K562 (cell line): ENCODE measurements at regions not wholly inside any gene's neighbourhood (a gene's known extent, or its start where the extent isn't known, plus 50 kb on each side); places are given as distances from the start of the nearest gene placed in this dataset.

Source experiments
- ATAC-seq: fragments of 200-7000 bp; cut with Tn5 transposase; 3 replicates; pipeline ENCODE4 v1.9.1; 2020; ENCODE audit warnings: moderate library complexity
- BruUV-seq: library from RNA; stranded (reverse); fragments of 400-500 nt; replicated peaks from 2 replicates; lab custom pipeline; 2021; lab: Mats Ljungman, UMichigan
- CTCF ChIA-PET: fragments of 300-600 bp; formaldehyde crosslinking; extraction: SDS; loops from one replicate; lab custom pipeline; 2021; ENCODE audit warnings: low intra/inter-chr PET ratio; lab: Yijun Ruan, JAX
- POLR2A ChIA-PET: fragments of 300-600, 350-650 bp; sonication (Branson Sonifier 250); formaldehyde crosslinking; extraction: SDS; loops from one replicate; lab custom pipeline; 2021; ENCODE audit warnings: antibody characterized with exemption, inconsistent platforms; lab: Yijun Ruan, JAX
- DNase-seq, 4 experiments: peaks; one replicate each; pipeline versions ENCODE4 v3.0.0 to v3.0.0-alpha.2; 2011 to 2018; ENCODE audit warnings: low spot score in 3 of 4, mixed read lengths in 3 of 4; ENCODE audit errors: extremely low read depth in 1 of 4
- FAIRE-seq: peaks from 2 replicates; lab custom pipeline; 2011; peaks lifted over from hg19 to GRCh38; lab: Jason Lieb, UNC
- H2AFZ ChIP-seq: 2 replicates; pipeline ENCODE4 v1.6.0; 2011; ENCODE audit warnings: low read depth, low read length, control low read depth, inconsistent platforms
- H3K27ac ChIP-seq: fragments of 200-600 bp; 3 replicates; pipeline ENCODE4 v1.8.0; 2011; ENCODE audit warnings: low read depth, mild to moderate bottlenecking, control low read depth, inconsistent platforms, low read length, moderate library complexity, mixed read lengths; ENCODE audit errors: extremely low read depth
- H3K27me3 ChIP-seq, 2 experiments: fragments of 300-600 bp in 1 of 2; 2 replicates in 1 of 2; 3 replicates in 1 of 2; pipeline versions ENCODE4 v1.6.0 to v1.8.0; 2011; ENCODE audit warnings: inconsistent platforms in 2 of 2, low read length in 2 of 2, mild to moderate bottlenecking in 1 of 2, mixed read lengths in 1 of 2, moderate library complexity in 1 of 2; ENCODE audit not compliant: control insufficient read depth in 2 of 2, insufficient read depth in 2 of 2
- H3K36me3 ChIP-seq: fragments of 300-600 bp; 3 replicates; pipeline ENCODE4 v1.8.0; 2011; ENCODE audit warnings: mild to moderate bottlenecking, low read length, inconsistent platforms; ENCODE audit not compliant: control insufficient read depth, insufficient read depth
- H3K4me1 ChIP-seq, 2 experiments: fragments of 200-600 bp in 1 of 2; replicated peaks in 1 of 2; 2 replicates in 1 of 2; 3 replicates in 1 of 2; pipeline versions ENCODE4 v1.5.1 to v1.8.0; 2011; ENCODE audit warnings: inconsistent platforms in 2 of 2, low read length in 2 of 2, mild to moderate bottlenecking in 1 of 2, mixed read lengths in 1 of 2, moderate library complexity in 1 of 2; ENCODE audit not compliant: control insufficient read depth in 2 of 2, insufficient read depth in 2 of 2
- H3K4me2 ChIP-seq: 2 replicates; pipeline ENCODE4 v1.6.1; 2011; ENCODE audit warnings: low read length, control low read depth, inconsistent platforms, mixed read lengths; ENCODE audit not compliant: insufficient read depth
- H3K4me3 ChIP-seq: fragments of 200-600 bp; sonication (generic), shearing (Covaris generic); 2 replicates; pipeline ENCODE4 v1.5.1; 2016; ENCODE audit warnings: control low read depth, inconsistent platforms
- H3K79me2 ChIP-seq: fragments of 200-600 bp; 3 replicates; pipeline ENCODE4 v1.8.0; 2011; ENCODE audit warnings: low read length, inconsistent platforms; ENCODE audit not compliant: control insufficient read depth, insufficient read depth
- H3K9ac ChIP-seq, 2 experiments: 2 replicates each; pipeline versions ENCODE4 v1.6.0 to v1.6.1; 2011; ENCODE audit warnings: low read depth in 2 of 2, low read length in 2 of 2, control low read depth in 1 of 2, inconsistent platforms in 1 of 2, mild to moderate bottlenecking in 1 of 2, mixed read lengths in 1 of 2; ENCODE audit not compliant: insufficient read depth in 1 of 2
- H3K9me1 ChIP-seq: one replicate; pipeline ENCODE4 v1.6.0; 2011; ENCODE audit warnings: inconsistent platforms, mild to moderate bottlenecking, low read length, moderate library complexity; ENCODE audit not compliant: control insufficient read depth, insufficient read depth
- H3K9me3 ChIP-seq: replicated peaks from 2 replicates; pipeline ENCODE4 v1.5.1; 2011; ENCODE audit warnings: low read depth, low read length, inconsistent platforms; ENCODE audit not compliant: control insufficient read depth, insufficient read depth
- H4K20me1 ChIP-seq: replicated peaks from 2 replicates; pipeline ENCODE4 v1.6.1; 2011; ENCODE audit warnings: low read length, inconsistent platforms, mixed read lengths; ENCODE audit not compliant: control insufficient read depth, insufficient read depth
- CREB3 ChIP-seq: fragments of 450-650 bp; conservative IDR thresholded peaks from 2 replicates; pipeline ENCODE4 v1.6.1; 2016; ENCODE audit warnings: missing genetic modification characterization, low read depth, mild to moderate bottlenecking, missing compliant biosample characterization, moderate library complexity
- E2F6 ChIP-seq, 2 experiments: IDR thresholded peaks; 2 replicates each; pipeline ENCODE4 v1.6.1; 2011; ENCODE audit warnings: borderline replicate concordance in 1 of 2, control low read depth in 1 of 2, low read depth in 1 of 2, low read length in 1 of 2, mild to moderate bottlenecking in 1 of 2, mixed read lengths in 1 of 2, moderate library complexity in 1 of 2; ENCODE audit not compliant: insufficient read depth in 1 of 2, insufficient read length in 1 of 2, poor library complexity in 1 of 2, severe bottlenecking in 1 of 2; ENCODE audit errors: extremely low read depth in 1 of 2
- FOSL1 ChIP-seq: fragments of 200-800 bp; sonication (Bioruptor generic); conservative IDR thresholded peaks from 2 replicates; pipeline ENCODE4 v1.6.1; 2016; ENCODE audit warnings: missing genetic modification characterization, missing compliant biosample characterization
- HDAC1 ChIP-seq, 2 experiments: fragments of 450-650 bp; IDR thresholded peaks; 2 replicates each; pipeline ENCODE4 v1.6.1; 2016 to 2017; ENCODE audit warnings: inconsistent platforms in 1 of 2, mild to moderate bottlenecking in 1 of 2, moderate library complexity in 1 of 2
- KLF10 ChIP-seq: fragments of 250-450 bp; sonication (Bioruptor Pico); IDR thresholded peaks from 2 replicates; pipeline ENCODE4 v1.6.1; 2021; ENCODE audit warnings: matching md5 sums
- PHF8 ChIP-seq: fragments of 200-600 bp; sonication (generic); IDR thresholded peaks from 2 replicates; pipeline ENCODE4 v1.6.1; 2012; ENCODE audit warnings: mixed run types, mild to moderate bottlenecking, inconsistent platforms, low read length, moderate library complexity, borderline replicate concordance
- SIN3A ChIP-seq, 2 experiments: fragments of 150-350 bp in 1 of 2; IDR thresholded peaks; 2 replicates each; pipeline ENCODE4 v1.6.1; 2011 to 2016; ENCODE audit warnings: borderline replicate concordance in 2 of 2, low read depth in 2 of 2, low read length in 2 of 2, mild to moderate bottlenecking in 2 of 2, moderate library complexity in 2 of 2; ENCODE audit not compliant: control insufficient read depth in 1 of 2
- SIRT6 ChIP-seq: IDR thresholded peaks from one replicate; pipeline ENCODE4 v1.6.1; 2012; ENCODE audit warnings: low read depth, mild to moderate bottlenecking, control low read depth, inconsistent platforms, low read length, moderate library complexity
- SMARCE1 ChIP-seq: fragments of 450-650 bp; IDR thresholded peaks from 2 replicates; pipeline ENCODE4 v1.7.1; 2016; ENCODE audit warnings: mild to moderate bottlenecking
- TCF7L2 ChIP-seq: fragments of 150-350 bp; IDR thresholded peaks from 2 replicates; pipeline ENCODE4 v1.6.1; 2016; ENCODE audit warnings: low read depth, mild to moderate bottlenecking, low read length, moderate library complexity
- U2AF2 ChIP-seq: fragments of 200-400 bp; formaldehyde crosslinking; optimal IDR thresholded peaks from 2 replicates; pipeline ENCODE3; 2017; ENCODE audit warnings: low read depth, mild to moderate bottlenecking, low read length
- ZBTB34 ChIP-seq: fragments of 250-450 bp; sonication (Bioruptor Pico); IDR thresholded peaks from 2 replicates; pipeline ENCODE4 v1.8.0; 2021; ENCODE audit warnings: mild to moderate bottlenecking, moderate library complexity
- ZNF121 ChIP-seq: sonication (generic); formaldehyde crosslinking; conservative IDR thresholded peaks from 2 replicates; pipeline ENCODE4 v1.8.0; 2022; ENCODE audit warnings: missing genetic modification reagents
- ZNF175 ChIP-seq: fragments of 200-800 bp; sonication (Bioruptor generic); IDR thresholded peaks from 2 replicates; pipeline ENCODE4 v1.6.1; 2016; ENCODE audit warnings: low read depth, mild to moderate bottlenecking, missing genetic modification characterization, missing compliant biosample characterization
- ZNF57 ChIP-seq: fragments of 450-650 bp; formaldehyde crosslinking; IDR thresholded peaks from 2 replicates; pipeline ENCODE4 v1.4.0; 2020; ENCODE audit warnings: mild to moderate bottlenecking, moderate library complexity
- WGBS: fragments of 100-300 bp; shearing (Covaris generic); methylation state at CpG from one replicate; pipeline ENCODE4 v1.1.6; 2016; ENCODE audit warnings: low coverage, mixed read lengths; ENCODE audit not compliant: insufficient coverage; ENCODE audit errors: missing lambda C conversion rate; 5-methylcytosine and 5-hydroxymethylcytosine counted together
- in situ Hi-C: fragments of 300-500 bp; cut with MboI; formaldehyde crosslinking; loops from 4 replicates; pipeline ENCODE4 v1.15.0; 2018; ENCODE audit warnings: inconsistent platforms, mixed read lengths
- intact Hi-C: fragments of 100-400 bp; cut with micrococcal nuclease; formaldehyde crosslinking; loops from 2 replicates; pipeline ENCODE4 v1.14.2; 2022

GRCh38 chr19:31902821-31903220 is 442.6 kb upstream of the ZNF507 start:
- CTCF ChIA-PET: no interaction called here
- Histone ChIP-seq H3K27me3 (no peaks in the 10 kb centered on the region), H2AFZ (no peak overlapping the region), H3K9me1 (no peaks in the 10 kb centered on the region), H3K4me1 (no peaks in the 10 kb centered on the region), H3K36me3 (no peaks in the 10 kb centered on the region), H3K4me3 (no peak overlapping the region), H3K9me3 (no peaks in the 10 kb centered on the region), H3K79me2 (no peaks in the 10 kb centered on the region), H4K20me1 (no peaks in the 10 kb centered on the region), H3K4me2 (no peak overlapping the region), H3K27ac (no peak overlapping the region), H3K9ac (no peak overlapping the region)
- DNase-seq (no peak), ATAC-seq (no peak), FAIRE-seq (no peak)
- intact Hi-C loops: no loop called here
- WGBS: 0% methylated on average over 1 of the region's 1 CpG
- in situ Hi-C loops: no loop called here
- TF ChIP-seq PHF8 (no peak), SIN3A (IDR thresholded peaks at IDR 0.05; ENCODE audit: borderline replicate concordance in 2 of 2, control insufficient read depth in 1 of 2, low read depth in 2 of 2, low read length in 2 of 2) (no peak), ZNF121 (CRISPR knock-in tag) (no peak), TCF7L2 (no peak), SIRT6 (no peak), SMARCE1 (no peak), ZBTB34 (CRISPR knock-in tag) (no peak), U2AF2 (no peak), E2F6 (IDR thresholded peaks at IDR 0.05; ENCODE audit: borderline replicate concordance in 1 of 2, extremely low read depth in 1 of 2, insufficient read depth in 1 of 2, insufficient read length in 1 of 2, low read depth in 1 of 2, low read length in 1 of 2, poor library complexity in 1 of 2, severe bottlenecking in 1 of 2) (no peak), FOSL1 (tag) (no peak), CREB3 (tag) (no peak), ZNF175 (CRISPR knock-in tag) (no peak), KLF10 (CRISPR knock-in tag) (no peak), HDAC1 (IDR thresholded peaks at IDR 0.05) (no peak), ZNF57 (CRISPR knock-in tag) (no peak)
- no TSS peak for BruUV-seq
- POLR2A ChIA-PET: interaction anchor here (0.6 kb wide), 1 partner anchor 494 kb away, joined by 3 read pairs; no protein-coding TSS in a partner anchor
